GM21390 (cell line): ENCODE measurements at regions not wholly inside any gene's neighbourhood (a gene's known extent, or its start where the extent isn't known, plus 50 kb on each side); places are given as distances from the start of the nearest gene placed in this dataset.
"Not testable (repeated sequence)": the region's sequence is repeated elsewhere in the genome, so short reads cannot be mapped to it uniquely, and the experiment has no call there.

Source experiments
- ATAC-seq: cut with Tn5 transposase; IDR thresholded peaks from one replicate; pipeline ENCODE4 v1.9.1; 2021; ENCODE audit not compliant: unreplicated experiment

GRCh38 chr15:62657501-62657900 is 385.0 kb upstream of the TPM1 start:
- ATAC-seq = not testable (repeated sequence)

GRCh38 chr15:62658498-62658897 is 384.0 kb upstream of the TPM1 start:
- no peak for ATAC-seq

- no peak for ATAC-seq
These were observed 379.0 kb upstream of the TPM1 start for GRCh38 chr15:62663547-62663946.

GRCh38 chr15:62665449-62665848 is 377.1 kb upstream of the TPM1 start:
- ATAC-seq = no peak

- ATAC-seq = no peak
These were observed 376.5 kb upstream of the TPM1 start for GRCh38 chr15:62666046-62666445.

- ATAC-seq = no peak
These were observed 370.3 kb upstream of the TPM1 start for GRCh38 chr15:62672268-62672667.

- no peak for ATAC-seq
These were observed 365.7 kb upstream of the TPM1 start for GRCh38 chr15:62676891-62677290.

GRCh38 chr15:62681939-62682896 is 360.3 kb upstream of the TPM1 start:
- no peak for ATAC-seq

- not testable (repeated sequence) for ATAC-seq
These were observed 359.4 kb upstream of the TPM1 start for GRCh38 chr15:62683192-62683591.

GRCh38 chr15:62684123-62684808 is 358.3 kb upstream of the TPM1 start:
- ATAC-seq = no peak

- ATAC-seq = no peak
These were observed 351.5 kb upstream of the TPM1 start for GRCh38 chr15:62691008-62691407.

GRCh38 chr15:62697636-62698035 is 344.9 kb upstream of the TPM1 start:
- ATAC-seq = no peak

- ATAC-seq = no peak
These were observed 343.9 kb upstream of the TPM1 start for GRCh38 chr15:62698646-62699045.

GRCh38 chr15:62706317-62706716 is 336.2 kb upstream of the TPM1 start:
- ATAC-seq = no peak

- no peak for ATAC-seq
These were observed 334.1 kb upstream of the TPM1 start for GRCh38 chr15:62708470-62708869.

- no peak for ATAC-seq
These were observed 333.3 kb upstream of the TPM1 start for GRCh38 chr15:62709261-62709660.

- no peak for ATAC-seq
These were observed 330.7 kb upstream of the TPM1 start for GRCh38 chr15:62711691-62712454.

- no peak for ATAC-seq
These were observed 330.1 kb upstream of the TPM1 start for GRCh38 chr15:62712455-62712839.

- no peak for ATAC-seq
These were observed 326.6 kb upstream of the TPM1 start for GRCh38 chr15:62715946-62716345.

- no peak for ATAC-seq
These were observed 325.1 kb upstream of the TPM1 start for GRCh38 chr15:62717496-62717895.

GRCh38 chr15:62719316-62719715 is 323.2 kb upstream of the TPM1 start:
- no peak for ATAC-seq
